ENCODE measurements at regions not wholly inside any gene's neighbourhood (a gene's known extent, or its start where the extent isn't known, plus 50 kb on each side); places are given as distances from the start of the nearest gene placed in this dataset.

DNA sequence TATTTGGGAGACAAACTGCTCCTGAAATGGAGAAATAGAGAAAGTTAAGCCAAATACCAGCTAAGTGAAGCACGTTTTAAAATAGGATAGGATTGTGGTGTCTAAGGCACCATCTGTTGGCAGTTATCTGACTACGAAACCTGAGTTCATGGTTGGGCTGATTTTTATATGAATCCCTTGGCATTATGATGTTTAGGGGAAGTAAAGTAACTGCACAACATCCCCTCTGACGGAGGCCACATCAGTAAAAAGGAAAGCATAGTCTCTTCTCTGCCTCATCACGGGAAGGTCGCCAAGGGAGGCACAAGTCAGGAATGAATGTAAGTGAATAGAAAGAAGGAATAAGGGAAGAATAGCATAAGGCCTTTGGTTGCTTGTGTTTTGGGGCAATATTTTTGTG lies 128.0 kb downstream of the PRRX1 start:
- H4K20me1 ChIP-seq (ENCODE audit: low read depth): no peaks in the 10 kb centered on the region
- H3K4me2 ChIP-seq: no peak overlapping the region
- peaks cover 6% of the 10 kb centered on the region for H3K4me1 Mint-ChIP-seq
- H2AFZ ChIP-seq (replicated peaks): no peak overlapping the region
- H3K4me1 ChIP-seq: peaks cover 3% of the 10 kb centered on the region
- no peak overlapping the region for H3K4me3 ChIP-seq
- no peaks in the 10 kb centered on the region for H3K9me3 Mint-ChIP-seq
- no peak overlapping the region for H3K9ac ChIP-seq
- H3K27me3 ChIP-seq: no peaks in the 10 kb centered on the region
- H3K9me3 ChIP-seq (ENCODE audit: low read depth): no peaks in the 10 kb centered on the region
- H3F3A ChIP-seq (ENCODE audit: low read depth): no peaks in the 10 kb centered on the region
- TF ChIP-seq CTCF (IDR thresholded peaks at IDR 0.05) (no peak), EZH2phosphoT487 (IDR thresholded peaks at IDR 0.05) (no peak), EZH2 (IDR thresholded peaks at IDR 0.05) (no peak)
- H3K4me3 Mint-ChIP-seq: no peak overlapping the region
- no peaks in the 10 kb centered on the region for H3K27me3 Mint-ChIP-seq (ENCODE audit: insufficient read depth, low read depth)
- no peaks in the 10 kb centered on the region for H3K79me2 ChIP-seq (ENCODE audit: low read depth)
- H3K36me3 Mint-ChIP-seq: no peaks in the 10 kb centered on the region
- no peaks in the 10 kb centered on the region for H3K36me3 ChIP-seq
- DNase-seq (ENCODE audit: low spot score): no peak
- no peak overlapping the region for H3K27ac ChIP-seq
- H3K27ac Mint-ChIP-seq: no peak overlapping the region

DNA sequence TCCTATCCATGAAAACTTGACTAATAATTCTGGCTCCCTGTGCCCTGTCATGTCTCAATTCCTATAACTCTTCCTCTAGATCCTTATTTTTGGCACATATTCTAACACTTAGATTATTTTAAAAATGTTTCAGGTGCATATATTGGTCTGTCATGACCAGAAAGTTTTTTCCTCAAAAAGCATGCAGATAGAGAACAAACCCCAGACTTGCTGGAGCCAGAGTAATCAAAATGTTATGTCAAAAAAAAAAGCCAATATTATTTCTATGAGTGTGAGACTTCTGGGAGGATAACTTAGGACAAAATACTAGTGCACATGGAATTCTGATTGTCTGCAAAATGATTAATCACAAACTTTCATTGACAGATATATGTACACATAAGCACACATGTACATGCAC lies 135.1 kb upstream of the MROH9 start:
- no peak overlapping the region for H3K27ac Mint-ChIP-seq
- H3K4me2 ChIP-seq: no peak overlapping the region

DNA sequence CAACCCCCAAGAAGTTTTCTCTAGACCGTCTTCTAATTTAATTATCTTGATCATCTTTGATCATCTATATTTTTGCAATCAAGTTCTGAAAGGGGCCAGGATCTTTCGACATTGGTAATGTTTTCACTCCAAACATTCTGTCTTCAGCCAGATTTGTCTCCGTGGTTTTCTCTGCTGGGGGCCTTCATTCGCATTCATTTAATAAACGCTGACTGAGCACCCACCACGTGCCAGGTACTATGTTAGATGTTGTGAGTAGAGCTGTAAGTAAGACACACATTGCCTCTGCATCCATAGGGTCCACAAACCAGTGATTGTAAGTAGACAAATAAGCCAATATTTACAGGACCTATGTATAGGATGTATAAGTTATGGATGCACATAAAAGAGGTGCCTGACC lies 134.5 kb upstream of the MROH9 start:
- H3F3A ChIP-seq (ENCODE audit: low read depth): no peaks in the 10 kb centered on the region
- H3K79me2 ChIP-seq (ENCODE audit: low read depth): no peaks in the 10 kb centered on the region
- no peak overlapping the region for H3K4me3 ChIP-seq
- DNase-seq (ENCODE audit: low spot score): no peak
- H3K4me1 ChIP-seq: peaks cover 3% of the 10 kb centered on the region
- Mint-ChIP-seq H3K4me3 (no peak overlapping the region), H3K36me3 (no peaks in the 10 kb centered on the region), H3K27me3 (ENCODE audit: insufficient read depth, low read depth) (no peaks in the 10 kb centered on the region), H3K9me3 (no peaks in the 10 kb centered on the region), H3K4me1 (peaks cover 5% of the 10 kb centered on the region), H3K27ac (no peak overlapping the region)
- H3K9me3 ChIP-seq (ENCODE audit: low read depth): no peaks in the 10 kb centered on the region
- H3K9ac ChIP-seq: no peak overlapping the region
- H4K20me1 ChIP-seq (ENCODE audit: low read depth): no peaks in the 10 kb centered on the region
- H3K27me3 ChIP-seq: no peaks in the 10 kb centered on the region
- H3K27ac ChIP-seq: no peak overlapping the region
- no peaks in the 10 kb centered on the region for H3K36me3 ChIP-seq
- no peak overlapping the region for H2AFZ ChIP-seq (replicated peaks)
- H3K4me2 ChIP-seq: no peak overlapping the region
- TF ChIP-seq CTCF (IDR thresholded peaks at IDR 0.05) (no peak), EZH2phosphoT487 (IDR thresholded peaks at IDR 0.05) (no peak), EZH2 (IDR thresholded peaks at IDR 0.05) (no peak)

More for the DNA sequence above, 135.1 kb upstream of the MROH9 start:
- Histone ChIP-seq H4K20me1 (ENCODE audit: low read depth) (no peaks in the 10 kb centered on the region), H3K4me1 (peaks cover 3% of the 10 kb centered on the region), H3K9ac (no peak overlapping the region), H3K9me3 (ENCODE audit: low read depth) (no peaks in the 10 kb centered on the region), H3F3A (ENCODE audit: low read depth) (no peaks in the 10 kb centered on the region), H3K36me3 (no peaks in the 10 kb centered on the region), H3K79me2 (ENCODE audit: low read depth) (no peaks in the 10 kb centered on the region), H3K27ac (no peak overlapping the region), H2AFZ (replicated peaks) (no peak overlapping the region), H3K4me3 (no peak overlapping the region), H3K27me3 (no peaks in the 10 kb centered on the region)
- Mint-ChIP-seq H3K9me3 (no peaks in the 10 kb centered on the region), H3K36me3 (no peaks in the 10 kb centered on the region), H3K4me3 (no peak overlapping the region), H3K27me3 (ENCODE audit: insufficient read depth, low read depth) (no peaks in the 10 kb centered on the region), H3K4me1 (peaks cover 5% of the 10 kb centered on the region)
- DNase-seq (ENCODE audit: low spot score): no peak
- no peak for TF ChIP-seq EZH2 (IDR thresholded peaks at IDR 0.05)
- no peak for TF ChIP-seq CTCF (IDR thresholded peaks at IDR 0.05)
- TF ChIP-seq EZH2phosphoT487 (IDR thresholded peaks at IDR 0.05): no peak

DNA sequence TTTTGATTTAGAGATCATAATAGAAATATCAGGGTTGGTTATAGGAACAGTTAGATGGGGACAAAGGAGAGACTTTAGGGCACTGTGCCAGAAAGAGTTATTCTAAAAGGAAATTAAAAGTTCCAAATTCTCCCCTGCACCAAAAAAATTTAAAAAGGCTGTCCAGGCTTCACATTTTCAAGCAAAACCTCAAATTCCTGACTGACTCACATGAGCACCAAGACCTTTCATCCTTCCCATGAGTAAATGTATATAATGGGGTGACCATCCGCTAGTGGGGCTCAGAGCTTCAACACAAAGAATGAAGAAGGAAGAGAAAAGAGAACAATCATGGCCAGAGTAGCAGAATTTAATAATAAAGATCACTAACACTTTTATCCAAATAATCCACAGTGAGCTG lies 131.6 kb upstream of the MROH9 start:
- Histone ChIP-seq H3K4me1 (no peaks in the 10 kb centered on the region), H3K9me3 (ENCODE audit: low read depth) (no peaks in the 10 kb centered on the region), H3K4me3 (no peak overlapping the region), H3K79me2 (ENCODE audit: low read depth) (no peaks in the 10 kb centered on the region), H3K36me3 (no peaks in the 10 kb centered on the region), H3K27ac (no peak overlapping the region), H3K4me2 (no peak overlapping the region), H3F3A (ENCODE audit: low read depth) (no peaks in the 10 kb centered on the region), H3K9ac (no peak overlapping the region), H4K20me1 (ENCODE audit: low read depth) (no peaks in the 10 kb centered on the region), H2AFZ (replicated peaks) (no peak overlapping the region), H3K27me3 (no peaks in the 10 kb centered on the region)
- no peaks in the 10 kb centered on the region for H3K9me3 Mint-ChIP-seq
- H3K4me1 Mint-ChIP-seq: peaks cover 5% of the 10 kb centered on the region
- H3K27me3 Mint-ChIP-seq (ENCODE audit: insufficient read depth, low read depth): no peaks in the 10 kb centered on the region
- no peak overlapping the region for H3K4me3 Mint-ChIP-seq
- TF ChIP-seq EZH2 (IDR thresholded peaks at IDR 0.05) (no peak), CTCF (IDR thresholded peaks at IDR 0.05) (no peak), EZH2phosphoT487 (IDR thresholded peaks at IDR 0.05) (no peak)
- no peaks in the 10 kb centered on the region for H3K36me3 Mint-ChIP-seq
- H3K27ac Mint-ChIP-seq: no peak overlapping the region
- DNase-seq (ENCODE audit: low spot score): no peak
